ENCODE measurements at regions not wholly inside any gene's neighbourhood (a gene's known extent, or its start where the extent isn't known, plus 50 kb on each side); places are given as distances from the start of the nearest gene placed in this dataset.

GRCh38 chr12:108043286-108043685 lies 85.8 kb upstream of the WSCD2 start:
- DNase-seq: no peak

GRCh38 chr12:108043750-108044533 lies 85.1 kb upstream of the WSCD2 start:
- no peak for DNase-seq

- DNase-seq: no peak
Observed at GRCh38 chr12:108046135-108046534, 83.0 kb upstream of the WSCD2 start.

- DNase-seq: no peak
Observed at GRCh38 chr12:108046650-108047049, 82.4 kb upstream of the WSCD2 start.

GRCh38 chr12:108047071-108047550 lies 82.0 kb upstream of the WSCD2 start:
- no peak for DNase-seq

GRCh38 chr12:108048686-108049085 lies 80.4 kb upstream of the WSCD2 start:
- no peak for DNase-seq

GRCh38 chr12:108050696-108051095 lies 78.4 kb upstream of the WSCD2 start:
- no peak for DNase-seq

GRCh38 chr12:108052260-108052659 lies 76.8 kb upstream of the WSCD2 start:
- DNase-seq: no peak

GRCh38 chr12:108053512-108053911 lies 75.6 kb upstream of the WSCD2 start:
- no peak for DNase-seq

- DNase-seq: no peak
Observed at GRCh38 chr12:108054496-108054895, 74.6 kb upstream of the WSCD2 start.

- no peak for DNase-seq
Observed at GRCh38 chr12:108055141-108055540, 73.9 kb upstream of the WSCD2 start.

- DNase-seq: no peak
Observed at GRCh38 chr12:108060067-108060466, 69.0 kb upstream of the WSCD2 start.

GRCh38 chr12:108060903-108061302 lies 68.2 kb upstream of the WSCD2 start:
- no peak for DNase-seq

- no peak for DNase-seq
Observed at GRCh38 chr12:108063192-108063591, 65.9 kb upstream of the WSCD2 start.

GRCh38 chr12:108065069-108065468 lies 64.0 kb upstream of the WSCD2 start:
- no peak for DNase-seq

- DNase-seq: no peak
Observed at GRCh38 chr12:108066583-108067577, 62.2 kb upstream of the WSCD2 start.

- no peak for DNase-seq
Observed at GRCh38 chr12:108069651-108070165, 59.4 kb upstream of the WSCD2 start.

- no peak for DNase-seq
Observed at GRCh38 chr12:108075561-108075960, 53.5 kb upstream of the WSCD2 start.

- no peak for DNase-seq
Observed at GRCh38 chr12:108076556-108076955, 52.5 kb upstream of the WSCD2 start.

- no peak for DNase-seq
Observed at GRCh38 chr12:108078428-108078827, 50.7 kb upstream of the WSCD2 start.
